GM18507 (cell line): ENCODE measurements at regions not wholly inside any gene's neighbourhood (a gene's known extent, or its start where the extent isn't known, plus 50 kb on each side); places are given as distances from the start of the nearest gene placed in this dataset.
"Not testable (repeated sequence)": the region's sequence is repeated elsewhere in the genome, so short reads cannot be mapped to it uniquely, and the experiment has no call there.

Source experiments
- DNase-seq: peaks from one replicate; pipeline ENCODE4 v3.0.0; 2011; ENCODE audit warnings: low read depth; ENCODE audit not compliant: insufficient read length; ENCODE audit errors: extremely low spot score
- FAIRE-seq: peaks from 2 replicates; lab custom pipeline; 2011; peaks lifted over from hg19 to GRCh38; lab: Jason Lieb, UNC

DNA sequence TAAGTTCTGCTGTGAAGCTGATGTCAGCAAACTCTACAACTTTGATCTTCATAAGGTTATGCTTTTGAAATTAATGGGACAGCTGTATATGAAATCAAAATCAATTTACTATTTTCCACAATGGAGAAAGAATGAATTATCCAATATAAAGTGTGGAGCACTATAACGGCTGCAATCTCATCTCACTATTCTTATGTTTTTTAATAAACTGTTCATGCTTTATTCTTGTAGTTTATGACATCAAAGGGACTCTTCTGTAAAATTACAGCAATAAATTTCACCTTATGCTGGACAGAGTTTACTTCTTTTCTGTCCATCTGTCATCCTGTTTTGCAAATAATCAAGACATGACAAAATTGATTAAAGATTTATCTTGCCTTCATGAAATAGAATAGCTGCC lies 192.5 kb downstream of the TECRL start:
- no peak for FAIRE-seq
- no peak for DNase-seq

DNA sequence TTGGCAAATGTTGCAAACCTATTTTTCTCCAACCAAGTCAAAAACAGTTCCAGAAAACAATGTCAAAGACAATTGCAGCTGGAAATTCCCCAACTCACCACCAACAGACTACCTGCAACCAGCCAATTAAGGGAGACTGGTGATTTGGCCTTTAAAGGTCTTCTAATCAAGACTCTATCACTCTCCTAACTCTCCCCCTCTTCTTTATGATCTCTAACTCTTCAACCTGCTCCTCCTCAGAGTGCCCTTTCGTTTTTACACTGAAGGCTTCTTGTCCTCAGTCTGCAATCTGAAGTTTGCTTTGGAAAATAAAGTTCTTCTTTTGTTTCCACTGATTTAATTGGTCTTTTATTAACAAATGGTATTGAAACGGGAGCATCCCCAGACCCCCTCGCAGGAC lies 203.9 kb downstream of the TECRL start:
- DNase-seq (no peak), FAIRE-seq (no peak)

DNA sequence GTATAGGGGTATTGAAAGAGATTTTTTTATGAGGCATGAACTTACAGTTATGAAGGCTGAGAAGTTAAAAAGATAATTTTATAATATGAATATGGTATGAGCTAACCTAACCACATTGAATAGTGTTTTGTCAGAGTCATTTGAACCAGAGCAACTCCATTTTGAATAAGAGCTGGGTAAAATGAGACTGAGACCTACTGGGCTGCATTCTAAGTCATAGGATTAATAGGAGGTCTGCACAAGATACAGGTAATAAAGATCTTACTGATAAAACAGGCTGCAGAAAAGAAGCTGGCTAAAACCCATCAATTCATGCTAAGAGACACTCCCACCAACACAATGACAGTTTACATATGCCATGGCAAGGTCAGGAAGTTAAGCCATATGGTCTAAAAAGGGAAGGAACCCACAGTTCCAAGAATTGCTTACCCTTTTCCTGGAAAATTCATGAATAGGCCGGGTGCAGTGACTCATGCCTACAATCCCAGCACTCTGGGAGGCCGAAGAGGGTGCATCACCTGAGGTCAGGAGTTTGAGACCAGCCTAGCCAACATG lies 209.2 kb downstream of the TECRL start:
- FAIRE-seq (no peak), DNase-seq (no peak)

DNA sequence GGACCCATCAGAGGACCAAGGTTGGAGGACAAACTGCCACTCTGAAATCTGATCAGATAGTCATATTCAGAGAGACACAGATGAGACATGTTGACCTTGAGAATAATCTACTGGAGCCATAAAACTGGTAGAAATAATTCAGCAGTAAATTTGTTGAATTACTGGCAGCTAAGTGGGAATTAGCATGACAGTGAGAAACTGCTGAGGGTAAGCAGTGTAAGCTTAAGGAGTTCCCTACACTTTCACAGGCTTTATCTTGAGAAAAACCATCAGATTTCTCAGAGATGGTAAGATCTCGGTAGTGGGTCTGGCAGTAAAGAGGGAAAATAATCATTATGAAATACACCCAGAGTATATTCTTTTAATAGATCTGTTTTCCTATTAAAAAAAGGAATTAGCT lies 213.7 kb downstream of the TECRL start:
- FAIRE-seq = no peak
- DNase-seq = no peak

DNA sequence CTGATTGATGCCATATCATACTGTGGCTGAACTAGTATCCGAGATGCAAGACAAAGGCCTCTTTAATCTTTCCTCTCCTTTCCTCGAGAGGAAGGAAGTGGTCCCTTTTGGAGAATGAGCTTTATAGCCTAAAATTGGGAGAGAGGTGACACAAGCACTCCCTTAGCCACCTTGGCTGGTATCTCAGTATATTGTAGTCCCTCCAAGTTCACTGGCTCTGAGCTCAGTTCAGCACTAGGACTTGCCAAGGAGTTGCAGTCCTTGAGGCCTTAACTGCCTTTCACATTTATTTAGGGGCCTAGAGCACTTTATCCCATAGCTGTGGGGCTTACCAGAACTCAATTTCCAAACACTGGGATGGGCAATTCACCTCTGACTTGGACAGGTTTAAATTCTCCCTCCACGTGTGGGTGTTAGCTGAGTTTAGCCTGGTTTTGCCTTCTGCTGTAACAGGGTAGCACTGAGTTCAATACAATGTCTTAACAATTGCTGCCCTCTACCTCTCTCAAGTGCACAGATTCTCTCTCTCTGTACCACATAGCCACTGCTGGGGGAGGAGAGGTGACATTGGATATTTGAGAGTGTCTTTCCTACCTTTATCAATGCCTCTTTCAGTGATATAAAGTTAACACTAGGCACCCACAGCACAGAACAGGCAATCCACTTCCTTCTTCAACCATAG lies 216.4 kb downstream of the TECRL start:
- DNase-seq = no peak
- no peak for FAIRE-seq

DNA sequence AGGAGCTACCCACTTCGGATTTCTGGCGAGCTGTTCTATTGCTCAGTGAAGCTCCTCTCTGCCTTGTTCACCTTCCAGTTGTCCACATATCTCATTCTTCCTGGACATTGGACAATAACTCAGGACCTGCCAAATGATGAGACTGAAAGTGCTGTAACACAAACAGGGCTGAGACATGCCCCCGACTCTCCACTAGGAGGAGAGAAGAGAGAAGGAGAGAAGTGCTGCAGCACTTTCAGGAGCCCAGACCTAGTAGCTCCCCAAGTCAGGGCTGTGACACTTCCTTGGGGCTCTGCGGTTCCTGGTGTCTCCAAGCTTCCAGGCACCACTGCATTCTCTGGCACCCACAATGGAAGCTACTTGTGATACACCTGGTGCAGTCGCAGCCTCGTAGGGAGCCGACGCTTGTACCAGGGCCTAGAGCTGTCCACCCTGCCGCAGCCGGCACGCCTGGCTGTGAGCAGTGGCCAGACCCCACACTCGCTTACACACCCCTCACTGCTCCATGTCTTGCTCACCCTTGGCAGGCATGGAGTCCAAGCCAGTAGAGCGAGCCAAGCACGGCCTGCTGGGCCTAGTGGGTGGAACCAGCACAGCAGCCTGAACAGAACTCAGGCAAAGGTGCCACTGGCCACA lies 234.9 kb downstream of the TECRL start:
- FAIRE-seq (no peak), DNase-seq (no peak)

DNA sequence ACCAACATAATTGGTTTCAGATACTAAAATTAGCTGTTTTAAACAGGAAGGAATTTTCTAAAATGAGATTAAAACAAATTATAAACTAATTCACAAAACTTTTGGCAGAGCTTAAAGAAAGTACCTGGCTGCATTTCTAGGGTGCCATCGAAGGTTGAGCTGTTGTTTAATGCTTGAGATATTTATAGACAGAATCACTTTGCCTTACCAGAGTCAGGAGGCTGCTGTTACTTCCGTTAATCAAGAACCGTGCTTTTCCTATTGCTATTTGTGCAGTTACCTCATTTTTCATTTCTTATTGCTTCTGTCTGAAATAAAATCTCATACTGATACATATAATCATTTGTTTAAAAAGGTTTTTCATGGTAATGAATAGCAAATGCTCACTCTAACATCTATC lies 242.9 kb downstream of the TECRL start:
- no peak for FAIRE-seq
- DNase-seq = no peak

DNA sequence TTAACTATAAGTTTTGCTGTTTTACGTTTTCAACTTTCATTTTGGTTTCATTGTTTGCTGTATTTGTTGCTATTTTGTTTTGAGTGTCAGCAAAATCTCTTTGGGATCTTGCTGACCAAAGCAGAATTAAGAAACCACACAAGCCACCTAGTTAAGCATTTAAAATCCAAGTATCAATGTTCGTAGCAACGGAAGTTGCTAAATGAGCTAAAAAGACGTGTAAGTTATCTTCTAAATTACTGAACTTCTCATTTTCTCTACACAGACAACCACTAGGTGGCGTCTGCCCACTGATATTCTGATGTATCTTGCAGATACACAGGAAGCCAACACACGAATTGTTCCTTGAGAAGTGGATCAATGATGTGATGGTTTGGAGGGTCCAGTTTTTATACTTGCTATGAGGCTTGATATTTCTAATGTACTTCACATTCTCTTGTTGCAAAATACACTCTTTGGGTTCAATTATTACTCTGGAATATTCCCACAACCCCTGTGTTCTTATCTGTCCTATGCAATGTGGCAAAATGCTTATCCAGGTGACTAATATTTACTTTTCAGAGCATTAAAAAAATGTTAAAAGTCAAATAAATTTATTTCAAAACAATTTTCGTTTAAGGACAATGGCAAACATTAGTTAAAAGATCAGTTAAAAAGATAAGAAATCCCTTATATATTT lies 250.5 kb downstream of the TECRL start:
- peak; percentile 85 for FAIRE-seq
- DNase-seq = no peak

DNA sequence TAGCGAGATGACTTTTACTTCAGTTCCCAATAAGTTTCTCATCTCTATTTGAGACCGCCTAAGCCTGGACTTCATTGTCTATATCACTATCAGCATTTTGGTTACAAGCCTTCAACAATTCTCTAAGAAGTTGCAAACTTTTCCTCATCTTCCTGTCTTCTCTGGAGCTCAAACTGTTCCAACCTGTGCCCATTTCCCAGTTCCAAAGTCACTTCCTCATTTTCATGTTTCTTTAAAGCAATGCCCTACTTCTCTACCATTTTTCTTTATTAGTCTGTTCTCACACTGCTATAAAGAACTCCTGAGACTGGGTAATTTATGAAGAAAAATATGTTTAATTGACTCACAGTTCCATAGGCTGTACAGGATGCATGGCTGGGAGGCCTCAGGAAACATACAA lies 251.9 kb downstream of the TECRL start:
- FAIRE-seq = no peak
- no peak for DNase-seq

DNA sequence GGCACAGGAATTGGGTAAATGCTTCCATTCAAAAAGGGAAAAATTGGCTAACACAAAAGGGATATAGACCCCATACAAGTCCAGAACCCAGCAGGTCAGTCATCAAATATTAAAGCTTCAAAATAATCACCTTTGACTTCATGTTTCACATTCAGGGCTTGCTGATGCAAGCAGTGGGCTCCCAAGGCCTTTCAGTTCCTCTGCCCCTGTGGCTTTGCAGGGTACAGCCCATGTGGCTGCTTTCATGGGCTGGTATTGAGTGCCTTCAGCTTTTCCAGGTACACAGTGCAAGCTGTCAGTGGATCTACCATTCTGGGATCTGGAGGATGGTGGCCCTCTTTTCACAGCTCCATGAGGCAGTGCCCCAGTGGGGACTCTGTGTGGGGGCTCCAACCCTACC lies 253.0 kb downstream of the TECRL start:
- DNase-seq (no peak), FAIRE-seq (no peak)

DNA sequence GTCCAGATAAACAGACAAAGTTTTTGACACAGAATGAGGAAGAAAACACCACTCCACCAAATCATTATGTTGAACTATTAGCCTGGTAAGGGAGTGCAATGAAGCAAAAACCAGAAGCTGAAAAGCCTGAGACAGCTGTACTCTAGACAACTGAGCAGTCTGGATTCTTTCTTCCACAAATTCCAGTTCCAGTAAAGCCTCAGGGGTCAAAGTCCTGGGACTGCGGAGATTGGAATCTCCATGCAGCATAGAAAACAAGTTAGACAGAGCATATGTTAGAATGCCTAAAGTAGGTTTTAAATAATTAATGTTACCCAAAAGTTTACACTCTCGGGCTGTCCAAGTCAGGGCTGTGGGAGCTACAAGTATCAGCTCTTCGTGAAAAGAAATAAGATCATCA lies 263.2 kb downstream of the TECRL start:
- FAIRE-seq (no peak), DNase-seq (no peak)

DNA sequence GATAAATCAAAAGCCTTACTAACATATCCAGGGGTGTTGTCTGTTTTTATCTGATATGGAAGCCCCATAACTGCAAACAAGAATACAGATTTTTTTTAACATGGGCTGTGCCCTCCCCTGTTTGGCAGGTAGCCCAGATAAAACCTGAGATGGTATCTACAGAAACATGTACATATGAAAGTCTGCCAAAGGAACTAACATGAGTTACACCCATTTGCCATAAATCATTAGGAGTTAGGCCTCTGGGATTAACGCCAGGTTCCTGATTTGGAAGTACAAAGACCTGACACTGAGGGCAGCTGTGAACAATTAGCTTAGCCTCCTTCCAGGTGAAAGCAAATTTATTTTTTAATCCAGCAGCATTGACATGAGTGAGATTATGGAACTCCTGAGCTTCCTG lies 264.3 kb downstream of the TECRL start:
- FAIRE-seq = no peak
- DNase-seq = no peak

DNA sequence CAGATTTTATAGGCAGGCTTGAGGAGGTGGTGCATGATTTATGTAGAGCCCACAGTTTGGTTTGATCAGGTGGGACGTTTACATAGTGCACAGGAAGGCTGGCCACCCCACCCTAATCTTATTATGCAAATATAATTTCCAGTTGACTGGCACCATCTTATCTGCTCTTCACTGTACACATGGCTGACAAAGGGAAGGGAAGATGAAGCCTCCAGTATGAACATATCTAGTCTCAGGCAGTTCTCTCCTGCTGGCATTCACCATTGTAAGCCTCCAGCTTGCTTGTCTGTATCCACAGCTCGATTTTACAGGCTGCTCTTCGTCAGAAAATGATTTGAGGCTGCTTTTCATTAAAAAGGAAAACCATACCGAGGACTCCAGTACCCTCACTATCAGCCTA lies 278.3 kb downstream of the TECRL start:
- no peak for DNase-seq
- no peak for FAIRE-seq

DNA sequence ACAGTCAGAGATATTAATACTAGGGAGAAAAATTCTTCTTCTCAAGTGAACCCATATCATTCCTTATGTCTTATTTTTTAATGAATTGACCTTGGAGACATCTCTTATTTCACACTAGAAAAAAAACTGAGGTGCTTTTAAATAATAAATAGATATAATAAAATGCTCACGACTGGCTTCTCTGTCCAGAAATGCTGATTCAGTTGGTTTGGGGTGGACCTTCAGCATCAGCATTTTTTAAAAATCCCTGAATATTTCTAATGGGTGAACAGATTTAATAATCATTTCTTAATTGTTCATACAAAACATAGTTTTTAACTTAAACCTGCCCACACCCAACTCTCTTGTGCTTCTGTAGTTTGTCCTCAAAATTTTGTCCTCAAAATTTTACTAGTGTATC lies 283.9 kb downstream of the TECRL start:
- no peak for FAIRE-seq
- no peak for DNase-seq

DNA sequence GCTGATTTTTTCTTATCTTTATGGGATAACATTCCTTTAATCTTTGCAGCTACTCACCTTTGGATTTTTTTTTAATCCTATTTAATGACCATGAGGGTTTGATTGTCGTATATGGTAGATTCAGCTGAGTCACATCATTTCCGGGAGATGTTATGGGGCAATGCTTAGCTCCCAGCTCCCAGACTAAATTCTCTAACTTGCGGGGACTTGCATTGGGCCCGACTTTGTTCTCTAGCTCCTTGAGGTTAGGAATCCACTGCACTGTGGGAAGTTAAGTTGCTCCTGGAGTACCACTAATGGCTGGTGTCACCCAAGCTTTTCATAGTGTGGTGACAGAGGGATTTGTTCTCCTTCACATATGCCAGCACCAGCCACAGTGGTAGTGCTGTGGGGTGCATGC lies 287.4 kb downstream of the TECRL start:
- FAIRE-seq (no peak), DNase-seq (no peak)

DNA sequence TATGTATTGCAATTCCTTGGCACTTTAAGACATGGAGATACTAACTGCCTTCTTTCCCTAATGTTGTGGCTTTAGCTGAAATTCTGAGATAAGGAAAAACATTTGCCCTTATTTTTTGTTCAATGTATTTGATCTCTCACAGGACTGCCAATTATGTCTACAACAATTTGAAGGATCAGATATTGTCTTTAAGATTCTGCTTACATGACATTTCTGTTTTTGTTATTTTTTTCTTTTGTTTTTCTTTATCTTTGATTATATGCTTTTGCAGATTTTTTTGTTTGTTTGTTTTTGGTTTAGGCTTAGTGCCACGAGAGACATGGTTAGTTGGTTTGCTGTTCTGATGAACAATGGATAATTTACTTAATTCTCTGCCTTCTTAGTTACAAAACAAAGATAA lies 303.3 kb downstream of the TECRL start:
- DNase-seq = no peak

DNA sequence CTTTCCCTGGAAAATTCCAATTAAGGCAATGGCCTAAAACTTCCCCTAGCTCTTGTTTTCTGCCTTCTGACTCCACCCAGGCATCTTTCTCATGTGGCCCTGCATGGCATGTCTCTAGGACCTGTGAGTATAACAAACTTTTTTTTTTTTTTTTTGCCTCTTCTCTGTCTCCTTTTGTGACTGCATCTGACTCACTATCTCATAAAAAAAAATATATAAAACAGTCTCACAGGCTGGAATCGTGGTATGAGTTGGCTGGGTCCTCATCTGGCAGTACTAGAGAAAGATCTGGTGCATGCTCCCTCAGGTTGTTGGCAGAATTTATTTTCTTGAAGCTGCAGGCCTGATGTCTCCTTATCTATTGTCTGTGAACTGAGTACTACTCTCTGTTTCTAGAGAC lies 313.9 kb downstream of the TECRL start:
- FAIRE-seq = no peak

More for the DNA sequence above, 303.3 kb downstream of the TECRL start:
- no peak for FAIRE-seq

DNA sequence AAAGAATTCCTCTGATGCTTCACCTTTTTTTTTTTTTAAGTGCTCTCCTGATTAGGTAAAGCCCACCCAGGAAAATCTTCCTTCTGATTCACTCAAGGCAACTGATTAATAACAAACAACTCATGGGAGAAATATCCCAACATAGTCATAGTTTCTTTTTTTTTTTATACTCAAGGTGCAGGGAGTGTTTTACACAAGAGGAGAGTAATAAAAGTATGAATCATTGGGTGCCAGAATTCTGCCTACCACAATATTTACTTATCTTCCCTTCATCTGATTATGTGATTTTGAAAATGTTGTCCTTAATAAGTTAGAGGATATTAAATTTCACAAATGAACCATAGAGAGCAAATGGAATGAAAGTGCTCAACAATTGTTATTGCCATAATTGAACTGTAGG lies 329.9 kb downstream of the TECRL start:
- DNase-seq (no peak), FAIRE-seq (no peak)

More for the DNA sequence above, 313.9 kb downstream of the TECRL start:
- DNase-seq = no peak

DNA sequence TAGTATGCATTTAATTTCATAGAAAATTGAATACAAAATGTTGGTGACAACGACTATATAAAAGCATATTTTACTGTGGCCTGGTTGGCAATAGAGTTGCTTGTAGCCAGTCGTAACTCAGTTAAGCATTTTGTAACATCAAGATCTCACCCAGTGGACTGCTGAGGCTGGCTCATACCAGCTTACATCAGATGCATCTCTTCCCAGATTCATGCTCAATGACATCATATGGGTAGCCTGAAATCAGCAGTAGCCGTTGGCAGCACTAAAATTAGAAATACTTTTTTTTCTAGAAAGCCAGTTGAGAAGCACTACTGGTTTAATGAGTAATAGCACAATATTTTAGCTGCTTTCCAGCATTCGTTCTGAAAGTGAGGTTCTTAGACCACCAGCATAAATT lies 341.2 kb downstream of the TECRL start:
- FAIRE-seq = no peak
- no peak for DNase-seq

DNA sequence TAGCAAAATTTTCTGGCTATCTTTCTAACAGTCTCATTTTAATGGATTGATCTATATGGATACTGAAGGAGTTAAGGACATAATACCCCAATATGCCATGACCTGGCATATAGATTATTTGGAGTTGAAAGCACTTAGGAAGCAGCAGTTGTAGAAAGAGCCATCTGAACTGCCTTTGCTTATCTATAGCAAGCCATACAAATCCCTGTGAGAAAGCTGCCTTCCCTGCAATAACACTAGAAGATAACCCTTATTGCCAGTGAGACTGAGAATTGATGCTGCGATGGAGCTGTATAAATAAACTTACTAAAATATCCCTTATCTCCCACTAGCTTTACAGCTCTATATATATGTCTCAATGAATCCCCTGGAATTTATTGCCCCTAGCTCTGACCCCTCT lies 346.3 kb downstream of the TECRL start:
- no peak for DNase-seq
- FAIRE-seq = no peak

DNA sequence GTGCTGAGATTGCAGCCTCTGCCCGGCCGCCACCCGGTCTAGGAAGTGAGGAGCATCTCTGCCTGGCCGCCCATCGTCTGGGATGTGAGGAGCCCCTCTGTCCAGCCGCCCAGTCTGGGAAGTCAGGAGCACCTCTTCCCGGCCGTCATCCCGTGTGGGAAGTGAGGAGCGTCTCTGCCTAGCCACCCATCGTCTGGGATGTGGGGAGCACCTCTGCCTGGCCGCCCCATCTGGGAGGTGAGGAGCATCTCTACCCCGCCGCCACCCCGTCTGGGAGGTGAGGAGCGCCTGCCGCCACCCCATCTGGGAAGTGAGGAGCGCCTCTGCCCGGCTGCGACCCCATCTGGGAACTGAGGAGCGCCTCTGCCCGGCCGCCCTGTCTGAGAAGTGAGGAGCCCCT lies 372.2 kb downstream of the TECRL start:
- DNase-seq, FAIRE-seq: not testable (repeated sequence)
